Right lobe of liver (tissue), 4 donors: ENCODE measurements at regions not wholly inside any gene's neighbourhood (a gene's known extent, or its start where the extent isn't known, plus 50 kb on each side); places are given as distances from the start of the nearest gene placed in this dataset.

ENCODE experiments used
- CTCF ChIP-seq, 4 donors: fragments of 200-600 bp in 3 of 4; fragments of 450-650 bp in 1 of 4; IDR thresholded peaks; one replicate each; pipeline versions ENCODE4 v1.5.1 to v1.8.0; 2016 to 2022; ENCODE audit warnings: antibody characterized with exemption in 4 of 4, mild to moderate bottlenecking in 2 of 4
- POLR2A ChIP-seq: fragments of 450-650 bp; IDR thresholded peaks from one replicate; pipeline ENCODE4 v1.6.1; 2017; ENCODE audit warnings: antibody characterized with exemption, mild to moderate bottlenecking
- donor health status: DM: no; HTN: no; CAD: no.
- donor health status: DM: no; HTN: no; CAD: no.
- donor health status: DM: no; HTN: yes; CAD: no.

- TF ChIP-seq POLR2A (no peak), CTCF (IDR thresholded peaks at IDR 0.05) (no peak)
These were observed 388.2 kb downstream of the TBC1D32 start for GRCh38 chr6:120945905-120946594.
